SKM-1 treated with dmso at 0.1 percent for 144 hours (cell line): ENCODE measurements at regions not wholly inside any gene's neighbourhood (a gene's known extent, or its start where the extent isn't known, plus 50 kb on each side); places are given as distances from the start of the nearest gene placed in this dataset.

Experiments
- DNase-seq: peaks from one replicate; lab custom pipeline; 2025; ENCODE audit not compliant: unreplicated experiment; lab: John Stamatoyannopoulos, UW

DNA sequence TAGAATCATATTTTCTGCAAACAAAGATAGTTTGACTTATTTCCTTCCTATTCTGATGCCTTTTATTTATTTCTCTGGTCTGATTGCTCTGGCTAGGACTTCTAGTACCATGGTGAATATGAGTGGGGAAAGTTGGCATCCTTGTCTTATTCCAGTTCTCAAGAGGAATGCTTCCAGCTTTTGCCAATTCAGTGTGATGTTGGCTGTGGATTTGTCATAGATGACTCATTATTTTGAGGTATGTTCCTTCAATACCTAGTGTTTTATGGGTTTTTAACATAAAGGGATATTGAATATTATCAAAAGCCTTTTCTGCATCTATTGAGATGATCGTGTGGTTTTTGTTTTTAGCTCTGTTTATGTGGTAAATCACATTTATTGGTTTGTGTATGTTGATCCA is 139.4 kb upstream of the CNTN1 start:
- no peak for DNase-seq

GRCh38 chr12:40557980-40558379 is 134.3 kb upstream of the CNTN1 start:
- DNase-seq, result no peak

DNA sequence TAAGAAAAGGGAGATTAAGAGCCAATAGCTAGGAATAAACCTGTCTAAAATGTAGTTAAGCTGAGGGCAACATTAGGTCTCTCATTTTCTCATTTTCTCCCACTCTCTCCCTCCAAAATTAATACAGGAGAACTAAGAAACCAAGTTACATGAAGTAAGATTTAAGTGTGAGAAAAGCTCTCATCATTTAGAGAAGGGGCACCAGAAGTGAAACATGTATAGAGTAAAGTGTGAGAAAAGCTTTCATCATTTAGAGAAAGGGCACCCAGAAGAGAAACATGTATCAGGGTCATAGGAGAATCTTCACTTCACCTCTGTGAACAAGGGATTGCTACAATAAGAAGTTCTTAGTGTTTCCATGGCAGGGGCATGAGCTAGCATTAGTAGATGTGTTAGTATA is 132.4 kb upstream of the CNTN1 start:
- DNase-seq, result no peak

DNA sequence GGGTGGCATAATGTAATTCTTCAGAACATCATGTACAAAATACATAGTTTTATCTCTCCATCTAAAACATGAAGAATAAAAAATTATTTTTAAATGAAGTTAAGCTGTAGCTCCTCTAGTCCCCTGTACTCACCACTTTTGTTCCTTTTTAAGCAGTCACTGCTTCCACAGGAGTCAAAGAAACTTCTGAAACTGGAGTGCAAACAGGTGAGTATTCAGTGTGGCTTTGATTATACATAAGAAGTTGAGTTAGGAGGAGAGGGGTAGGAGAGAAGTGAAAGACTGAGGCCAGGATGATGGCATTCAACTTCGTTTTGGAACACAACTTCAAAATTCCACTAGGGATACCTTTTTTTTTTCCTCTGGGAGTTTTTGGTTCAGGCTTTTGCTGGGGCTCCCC is 131.4 kb upstream of the CNTN1 start:
- no peak for DNase-seq

DNA sequence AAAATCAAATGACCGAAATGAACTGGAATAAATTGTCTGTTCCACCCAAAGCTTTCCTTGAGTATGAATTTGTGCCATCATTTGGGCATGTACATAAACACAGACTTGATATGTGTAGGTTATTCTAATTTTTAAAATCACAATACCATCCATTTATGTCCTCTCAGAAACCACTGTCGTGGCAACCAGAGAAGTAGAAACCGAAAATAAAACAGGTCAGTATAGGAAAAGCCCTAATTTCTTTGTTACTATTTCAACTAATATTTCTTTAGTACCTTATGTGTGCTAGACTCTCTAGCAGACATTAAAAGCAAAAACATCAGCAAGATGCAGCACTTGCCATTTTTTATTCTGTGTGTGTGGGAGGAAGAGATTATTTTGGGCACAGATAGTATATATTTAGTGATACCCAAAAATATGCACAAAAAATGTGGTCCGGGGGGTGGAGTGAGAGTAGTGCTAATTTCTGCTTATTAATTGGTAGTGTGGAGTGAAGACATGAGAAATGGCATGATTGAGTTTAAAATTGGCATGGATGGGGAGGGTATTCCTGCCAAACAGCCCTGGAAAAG is 130.8 kb upstream of the CNTN1 start:
- DNase-seq, result no peak

- DNase-seq, result no peak
These were observed 127.1 kb upstream of the CNTN1 start for GRCh38 chr12:40565029-40565633.

DNA sequence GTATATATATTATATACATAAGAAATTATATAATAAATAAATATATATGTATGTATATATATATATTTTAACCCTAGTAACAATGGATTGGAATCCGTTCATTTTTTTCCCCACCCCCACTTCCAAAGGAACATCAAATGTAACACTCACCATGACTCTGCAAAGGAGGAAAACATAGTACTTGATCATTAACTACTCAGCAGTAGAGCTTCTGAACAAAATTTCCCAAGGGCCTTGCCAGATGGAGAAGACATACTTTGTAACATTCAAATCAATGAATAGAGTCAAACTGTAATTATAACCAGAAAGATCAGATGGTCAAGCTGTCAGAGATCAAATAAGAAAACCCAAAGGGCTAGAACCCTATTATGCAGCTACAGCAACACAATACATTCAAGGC is 126.0 kb upstream of the CNTN1 start:
- no peak for DNase-seq

DNA sequence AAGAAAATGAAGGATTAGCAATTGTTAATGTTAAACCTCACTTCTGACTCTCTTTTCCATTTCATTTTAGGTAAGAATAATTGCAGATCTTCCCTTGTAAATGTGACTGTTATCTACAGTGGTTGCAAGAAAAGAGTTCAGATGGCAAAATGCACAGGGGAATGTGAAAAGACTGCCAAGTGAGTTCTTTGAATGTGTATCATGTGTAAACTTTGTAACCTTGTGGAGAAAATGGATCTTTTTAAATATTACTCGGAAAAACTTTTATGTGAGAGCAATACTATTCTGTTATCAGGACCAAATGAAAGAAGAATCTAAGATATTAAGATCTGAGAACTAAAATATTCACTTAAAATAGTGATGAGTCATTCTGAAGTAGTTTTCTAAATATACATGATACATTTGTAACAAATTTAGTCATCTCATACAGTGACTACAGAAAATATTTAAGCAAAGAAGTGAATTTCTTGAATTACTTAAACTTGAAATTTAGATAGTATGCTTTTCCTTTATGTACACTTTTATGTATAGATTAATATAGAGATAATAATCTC is 122.5 kb upstream of the CNTN1 start:
- no peak for DNase-seq

- no peak for DNase-seq
These were observed 119.2 kb upstream of the CNTN1 start for GRCh38 chr12:40573024-40573423.

GRCh38 chr12:40575987-40576386 is 116.3 kb upstream of the CNTN1 start:
- DNase-seq, result no peak

DNA sequence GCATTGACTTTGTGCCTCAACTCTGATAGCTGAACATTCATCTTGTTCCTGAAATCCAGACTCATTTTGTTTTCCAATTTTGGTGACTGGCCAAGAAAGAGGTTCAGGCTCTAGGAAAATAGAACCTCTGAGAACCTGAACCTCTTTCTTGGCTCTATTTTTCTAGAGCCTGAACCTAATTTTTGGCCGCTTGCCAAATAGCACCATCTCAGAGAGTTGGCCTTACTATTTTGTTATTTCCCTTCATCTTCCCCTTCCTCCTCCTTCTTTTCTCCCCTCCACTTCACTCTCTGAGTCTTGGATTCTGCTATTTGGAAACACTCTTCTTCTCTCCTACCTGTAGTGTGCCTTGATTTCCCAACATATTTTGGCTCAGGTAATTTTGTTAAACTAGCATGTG is 114.4 kb upstream of the CNTN1 start:
- no peak for DNase-seq

DNA sequence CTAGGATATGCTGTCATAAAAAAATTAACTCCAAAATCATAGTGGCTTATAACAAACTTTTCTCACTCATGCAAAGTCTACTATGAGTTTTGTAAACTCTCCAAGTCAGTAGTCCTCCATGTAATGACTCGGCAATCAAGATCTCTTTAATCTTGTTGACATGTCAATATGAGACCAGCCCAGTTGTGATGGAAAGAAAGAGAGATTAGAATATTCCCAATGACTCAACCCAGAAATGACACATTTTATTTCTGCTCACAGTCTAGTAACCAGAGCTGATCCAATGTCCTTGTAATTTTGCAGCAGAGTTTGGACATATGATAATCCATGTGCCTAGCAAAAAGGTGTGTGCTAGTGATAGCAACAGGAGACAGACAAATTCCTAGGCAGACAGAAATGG is 112.6 kb upstream of the CNTN1 start:
- no peak for DNase-seq

DNA sequence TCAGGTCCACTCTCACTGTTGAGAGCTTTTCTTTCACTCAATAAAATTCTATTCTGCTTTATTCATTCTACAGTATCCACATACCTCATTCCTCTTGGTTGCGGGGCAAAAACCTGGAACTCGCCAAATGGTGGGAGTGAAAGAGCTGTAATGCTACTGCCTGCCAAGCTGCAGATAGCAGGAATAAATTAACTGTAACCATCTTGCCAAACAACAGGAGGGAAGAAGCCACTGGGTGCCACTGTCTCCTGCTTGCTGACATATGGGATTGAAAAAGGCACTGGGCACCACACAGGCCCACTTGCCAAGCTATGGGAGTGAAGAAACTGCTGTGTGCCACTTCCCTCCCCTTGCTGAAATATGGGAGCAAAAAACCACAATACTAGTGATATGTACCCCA is 111.9 kb upstream of the CNTN1 start:
- no peak for DNase-seq

DNA sequence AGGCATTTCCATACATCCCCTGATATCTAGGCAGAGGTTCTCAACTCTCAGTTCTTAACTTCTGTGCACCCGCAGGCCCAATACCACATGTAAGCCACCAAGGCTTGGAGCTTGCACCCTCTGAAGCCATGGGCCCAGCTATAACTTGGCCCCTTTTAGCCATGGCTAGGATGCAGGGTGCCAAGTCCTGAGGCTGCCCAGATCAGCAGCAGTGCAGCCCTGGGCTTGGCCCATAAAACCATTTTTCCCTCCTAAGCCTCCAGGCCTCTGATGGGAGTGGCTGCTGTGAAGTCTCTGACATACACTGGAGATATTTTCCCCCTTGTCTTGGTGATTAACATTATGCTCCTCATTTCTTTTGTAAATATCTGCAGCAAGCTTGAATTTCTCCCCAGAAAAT is 110.3 kb upstream of the CNTN1 start:
- no peak for DNase-seq

DNA sequence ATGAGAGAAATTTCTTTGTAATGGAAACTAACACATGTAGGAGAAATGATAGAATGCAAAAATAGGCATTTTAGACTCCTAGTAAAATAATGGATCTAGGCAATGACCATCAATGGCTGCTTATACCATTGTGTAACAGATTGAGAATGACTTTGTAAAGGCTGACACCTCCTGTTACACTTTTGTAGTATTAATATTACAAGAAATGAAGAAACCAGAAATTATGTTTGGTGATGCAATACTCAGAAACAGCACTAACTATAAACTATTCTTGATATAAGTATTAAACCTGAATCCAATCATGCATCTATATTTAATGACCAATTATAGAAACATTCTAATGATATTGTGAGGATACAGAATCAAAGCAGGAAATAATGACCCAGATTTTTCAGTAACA is 108.5 kb upstream of the CNTN1 start:
- no peak for DNase-seq

DNA sequence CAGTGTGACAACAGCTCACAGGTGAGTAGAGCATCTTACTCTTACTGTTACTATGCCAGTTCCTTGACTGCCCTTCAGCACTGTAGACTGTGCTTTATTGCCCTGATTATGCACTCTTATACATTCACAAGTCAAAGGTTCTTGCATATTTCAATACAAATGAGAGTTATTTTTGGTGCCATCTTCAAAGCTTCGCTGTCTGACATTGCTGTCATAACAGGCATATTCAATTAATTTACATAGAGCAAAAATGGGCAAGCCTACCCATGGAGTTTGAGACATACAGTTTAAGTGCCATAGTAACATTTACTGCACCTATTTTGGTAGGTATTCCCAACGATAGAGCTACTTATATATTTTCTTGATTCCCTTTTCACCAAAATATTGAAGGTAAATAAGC is 107.5 kb upstream of the CNTN1 start:
- DNase-seq, result no peak

DNA sequence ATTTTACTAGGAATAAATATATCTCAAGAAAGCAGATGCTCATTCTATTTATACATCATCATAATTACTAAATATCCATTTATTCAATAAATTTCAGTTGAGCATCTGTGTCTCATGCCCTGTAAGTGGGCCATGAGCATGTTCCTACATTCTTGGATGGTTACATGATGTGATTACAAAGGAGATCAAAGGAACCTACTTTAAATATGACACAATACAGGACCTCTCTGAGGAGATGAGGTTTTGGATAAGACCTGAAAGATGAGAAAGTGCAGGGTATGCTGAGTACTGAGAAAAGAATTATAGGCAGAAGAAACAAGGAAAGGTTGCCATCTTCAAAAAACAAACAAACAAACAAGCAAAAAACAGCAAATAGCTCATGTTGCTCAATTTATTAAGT is 105.4 kb upstream of the CNTN1 start:
- no peak for DNase-seq

GRCh38 chr12:40587421-40587820 is 104.8 kb upstream of the CNTN1 start:
- DNase-seq, result no peak

DNA sequence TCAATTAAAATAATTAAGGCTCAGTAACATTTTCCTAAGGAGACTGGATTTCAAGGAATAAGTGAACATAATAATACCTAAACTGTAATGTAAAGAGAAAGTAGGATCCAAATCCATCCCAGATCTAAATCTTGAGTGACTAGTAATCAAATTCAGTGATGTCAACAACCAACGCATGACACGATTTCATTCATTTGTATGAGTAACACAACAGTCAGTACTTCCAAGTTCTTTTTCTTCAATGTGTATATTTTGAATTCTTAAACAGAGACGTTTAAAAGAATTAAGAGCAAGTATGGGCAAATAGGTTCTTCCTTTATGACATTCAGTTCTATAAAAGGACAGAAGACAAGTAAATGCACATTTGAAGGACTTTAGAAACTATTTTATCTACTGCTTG is 104.3 kb upstream of the CNTN1 start:
- DNase-seq, result no peak

GRCh38 chr12:40597133-40597532 is 95.1 kb upstream of the CNTN1 start:
- DNase-seq, result no peak

DNA sequence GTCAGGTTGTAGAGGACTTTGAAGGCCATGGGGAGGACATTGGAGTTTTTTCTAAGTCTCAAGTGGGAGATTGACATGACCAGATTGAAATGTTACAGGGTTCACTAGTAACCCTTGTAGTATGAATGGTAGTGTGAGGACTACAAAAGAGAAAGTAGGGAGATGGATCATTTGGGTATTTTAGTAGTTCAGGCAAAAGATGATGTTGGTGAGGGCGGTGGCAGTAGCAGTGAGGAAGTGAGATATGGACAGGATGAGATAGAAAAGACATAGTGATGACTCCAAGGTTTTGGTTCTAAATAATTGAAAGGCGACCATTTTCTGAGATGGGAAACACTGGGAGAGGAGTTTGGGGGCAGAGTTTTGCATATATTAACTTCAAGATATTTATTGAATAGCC is 94.2 kb upstream of the CNTN1 start:
- DNase-seq, result no peak

GRCh38 chr12:40602562-40602961 is 89.7 kb upstream of the CNTN1 start:
- no peak for DNase-seq

- DNase-seq, result no peak
These were observed 77.3 kb upstream of the CNTN1 start for GRCh38 chr12:40614923-40615322.
